BLaER1 treated with 17β-estradiol and CSF1 and Interleukin-3, amounts not matched to agents 10 nM and 100 nM (cell line): ENCODE measurements at regions not wholly inside any gene's neighbourhood (a gene's known extent, or its start where the extent isn't known, plus 50 kb on each side); places are given as distances from the start of the nearest gene placed in this dataset.
"Not testable (repeated sequence)": the region's sequence is repeated elsewhere in the genome, so short reads cannot be mapped to it uniquely, and the experiment has no call there.

Experiments
- H3K27ac ChIP-seq, 11 experiments: shearing (Covaris generic); formaldehyde crosslinking; 2 replicates each; pipeline ENCODE4 v1.8.1; 2022
- H3K27me3 ChIP-seq, 11 experiments: shearing (Covaris generic); formaldehyde crosslinking; 2 replicates each; pipeline ENCODE4 v1.8.1; 2022
- H3K36me3 ChIP-seq, 11 experiments: shearing (Covaris generic); formaldehyde crosslinking; 2 replicates each; pipeline ENCODE4 v1.8.1; 2022
- H3K4me1 ChIP-seq, 10 experiments: shearing (Covaris generic); formaldehyde crosslinking; 2 replicates each; pipeline ENCODE4 v1.8.1; 2022
- H3K4me2 ChIP-seq, 11 experiments: shearing (Covaris generic); formaldehyde crosslinking; 2 replicates each; pipeline ENCODE4 v1.8.1; 2022
- H3K4me3 ChIP-seq, 10 experiments: shearing (Covaris generic); formaldehyde crosslinking; 2 replicates each; pipeline ENCODE4 v1.8.1; 2022
- H3K9ac ChIP-seq, 11 experiments: shearing (Covaris generic); formaldehyde crosslinking; 2 replicates each; pipeline ENCODE4 v1.8.1; 2022
- H3K9me3 ChIP-seq, 11 experiments: shearing (Covaris generic); formaldehyde crosslinking; replicated peaks in 1 of 11; 2 replicates each; pipeline ENCODE4 v1.8.1; 2022
- H4K20me1 ChIP-seq, 11 experiments: shearing (Covaris generic); formaldehyde crosslinking; 2 replicates each; pipeline ENCODE4 v1.8.1; 2022
- Cebpa-rat ChIP-seq, 11 experiments: shearing (Covaris generic); IDR thresholded peaks; 2 replicates each; pipeline ENCODE4 v1.8.1; 2022

DNA sequence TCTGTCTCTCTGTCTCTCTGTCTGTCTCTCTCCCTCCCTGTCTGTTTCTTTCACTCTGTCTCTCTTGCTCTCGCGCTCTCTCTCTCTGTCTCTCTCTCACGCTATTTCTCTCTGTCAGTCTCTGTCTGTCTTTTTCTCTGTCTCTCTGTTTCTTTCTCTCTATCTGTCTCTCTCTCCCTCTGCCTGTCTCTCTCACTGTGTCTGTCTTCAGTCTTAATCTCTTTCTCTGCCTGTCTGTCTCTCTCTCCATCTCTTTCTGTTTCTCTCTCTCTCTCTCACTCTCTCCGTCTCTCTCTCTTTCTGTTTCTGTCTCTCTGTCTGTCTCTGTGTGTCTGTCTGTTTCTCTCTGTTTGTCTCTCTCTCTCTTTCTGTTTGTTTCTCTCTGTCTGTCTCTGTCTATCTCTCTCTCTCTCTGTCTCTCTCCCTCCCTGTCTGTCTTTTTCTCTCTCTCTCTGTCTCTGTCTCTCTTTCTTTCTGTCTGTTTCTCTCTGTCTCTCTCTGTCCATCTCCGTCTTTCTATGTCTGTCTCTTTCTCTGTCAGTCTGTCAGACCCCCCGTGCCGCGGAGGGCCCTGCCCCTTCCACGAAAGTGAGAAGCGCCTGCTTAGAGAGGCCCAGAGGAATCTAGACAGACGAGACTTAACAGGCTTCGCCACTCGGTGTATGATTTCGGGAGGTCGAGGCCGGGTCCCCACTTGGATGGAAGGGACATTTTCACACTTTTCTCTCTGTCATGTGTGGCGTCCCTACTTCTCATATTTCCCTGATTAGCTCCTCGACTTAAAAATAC is 346.3 kb upstream of the DEFB115 start:
- H3K36me3 ChIP-seq = no peaks in the 10 kb centered on the region
- no peak overlapping the region for H3K27ac ChIP-seq
- peaks cover 7 to 33% (median 23%) of the 10 kb centered on the region in 11 experiments; a peak in 16 of 22 replicates for H3K9me3 ChIP-seq
- H3K4me2 ChIP-seq = no peak overlapping the region
- no peaks in the 10 kb centered on the region for H3K4me1 ChIP-seq
- no peaks in the 10 kb centered on the region for H3K27me3 ChIP-seq
- no peak overlapping the region for H3K4me3 ChIP-seq
- TF ChIP-seq Cebpa-rat (IDR thresholded peaks at IDR 0.05) = no peak
- H4K20me1 ChIP-seq = no peaks in the 10 kb centered on the region
- no peak overlapping the region for H3K9ac ChIP-seq

DNA sequence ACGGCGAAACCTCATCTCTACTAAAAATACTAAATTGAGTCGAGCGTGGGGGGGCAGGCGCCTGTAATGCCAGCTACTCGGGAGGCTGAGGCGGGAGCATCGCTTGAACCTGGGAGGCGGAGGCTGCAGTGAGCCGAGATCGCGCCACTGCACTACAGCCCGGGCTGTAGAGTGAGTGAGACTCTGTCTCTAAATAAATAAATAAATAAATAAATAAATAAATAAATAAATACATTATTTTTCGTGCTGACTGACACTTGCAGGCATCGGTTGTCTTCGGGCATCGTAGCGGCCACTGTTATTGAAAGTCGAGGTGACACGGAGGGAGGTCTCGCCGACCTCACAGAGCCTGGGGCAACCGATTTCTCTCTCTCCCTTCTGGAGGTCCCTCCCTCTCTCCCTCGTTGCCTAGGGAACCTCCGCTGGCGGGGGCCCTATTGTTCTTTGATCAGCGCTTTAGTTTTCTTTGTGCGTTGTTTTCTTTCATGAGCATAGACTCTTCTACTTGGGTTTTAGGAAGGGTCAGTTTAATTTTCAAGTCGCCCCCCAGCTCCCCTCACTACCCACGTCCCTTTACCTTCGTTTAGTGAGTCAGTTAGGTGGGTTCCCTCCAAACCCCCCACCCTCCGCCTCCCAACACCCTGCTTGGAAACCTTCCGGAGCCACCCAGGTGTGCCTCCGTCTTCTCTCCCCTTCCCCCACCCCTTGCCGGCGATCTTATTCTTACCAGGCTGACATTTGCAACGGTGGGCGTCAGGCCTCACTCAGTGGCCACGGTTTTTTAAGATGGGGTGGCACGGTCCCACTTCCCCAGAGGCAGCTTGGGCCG is 345.4 kb upstream of the DEFB115 start:
- not testable (repeated sequence) for H3K27me3 ChIP-seq, H3K4me2 ChIP-seq, H3K9ac ChIP-seq, H3K27ac ChIP-seq, H4K20me1 ChIP-seq, H3K4me1 ChIP-seq, H3K36me3 ChIP-seq, H3K4me3 ChIP-seq
- peaks cover 7 to 32% (median 23%) of the 10 kb centered on the region in 11 experiments; a peak in 16 of 22 replicates for H3K9me3 ChIP-seq

DNA sequence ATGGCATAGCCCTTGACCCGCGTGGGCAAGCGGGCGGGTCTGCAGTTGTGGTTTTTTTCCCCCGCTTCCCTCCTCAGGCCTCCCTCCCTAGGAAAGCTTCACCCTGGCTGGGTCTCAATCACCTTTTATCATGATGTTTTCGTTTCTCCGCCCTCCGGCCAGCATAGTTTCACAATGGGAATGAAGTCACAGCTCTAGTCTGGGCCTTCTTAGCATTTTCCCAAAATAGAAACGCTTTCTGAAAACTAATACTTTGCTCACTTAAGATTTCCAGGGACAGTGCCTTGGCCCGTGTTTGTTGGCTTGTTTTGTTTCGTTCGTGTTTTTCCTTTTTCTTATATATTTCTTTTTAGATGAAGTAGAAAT is 344.8 kb upstream of the DEFB115 start:
- not testable (repeated sequence) for H3K4me2 ChIP-seq, H3K4me1 ChIP-seq, H3K9ac ChIP-seq, H3K27me3 ChIP-seq, H4K20me1 ChIP-seq, H3K36me3 ChIP-seq, H3K4me3 ChIP-seq, H3K27ac ChIP-seq
- H3K9me3 ChIP-seq = peaks cover 7 to 32% (median 23%) of the 10 kb centered on the region in 11 experiments; a peak in 16 of 22 replicates

DNA sequence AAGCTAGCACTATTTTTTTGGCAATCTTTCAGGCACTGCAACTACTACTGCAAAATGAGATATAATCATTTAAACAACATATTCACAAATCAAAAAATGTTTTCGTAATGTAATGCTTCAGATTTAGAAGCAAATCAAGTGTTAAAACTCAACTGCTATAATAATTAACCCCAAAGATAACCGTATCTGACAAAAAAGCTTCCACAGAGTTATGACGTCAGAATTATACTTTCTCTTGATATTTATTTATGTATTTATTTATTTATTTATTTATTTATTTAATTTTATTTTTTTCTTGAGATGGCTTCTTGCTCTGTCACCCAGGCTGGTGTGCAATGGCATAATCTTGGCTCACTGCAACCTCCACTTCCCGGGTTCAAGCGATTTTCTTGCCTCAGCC is 341.1 kb upstream of the DEFB115 start:
- H3K36me3 ChIP-seq, H3K9ac ChIP-seq, H3K4me1 ChIP-seq, H3K27ac ChIP-seq, H3K4me3 ChIP-seq, H4K20me1 ChIP-seq, H3K4me2 ChIP-seq, H3K27me3 ChIP-seq: not testable (repeated sequence)
- H3K9me3 ChIP-seq = peaks cover 6 to 25% (median 21%) of the 10 kb centered on the region in 11 experiments

DNA sequence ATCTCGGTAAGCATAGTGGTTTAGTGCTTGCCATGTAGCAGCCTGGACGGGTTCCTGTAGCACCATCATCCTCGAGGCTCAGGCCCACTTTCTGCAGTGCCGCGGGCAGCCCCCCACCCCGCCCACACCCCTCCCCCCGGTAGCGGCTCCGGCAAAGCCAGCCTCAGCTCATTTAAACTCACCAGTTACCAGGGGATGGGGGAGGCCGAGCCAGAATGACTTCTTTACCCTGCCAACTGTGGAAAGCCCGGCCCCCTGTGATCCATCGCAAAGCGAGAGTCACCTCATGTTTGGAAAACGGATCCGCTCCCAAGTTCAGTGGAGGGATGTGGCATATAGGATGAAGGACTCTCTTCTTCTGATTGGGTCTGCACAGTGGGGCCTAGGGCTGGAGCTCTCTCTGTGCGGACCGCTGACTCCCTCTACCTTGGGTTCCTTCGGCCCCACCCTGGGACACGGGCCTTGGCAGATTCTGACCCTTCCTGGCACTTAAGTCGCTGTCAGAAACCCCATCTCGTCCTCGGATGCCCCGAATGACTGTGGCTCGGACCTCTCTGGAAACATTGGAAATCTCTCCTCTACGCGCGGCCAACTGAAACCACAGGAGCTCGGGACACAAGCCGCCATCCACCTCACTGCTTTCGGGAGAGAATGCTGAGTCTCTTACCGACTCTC is 337.8 kb upstream of the DEFB115 start:
- Histone ChIP-seq H3K27me3 (no peaks in the 10 kb centered on the region), H3K36me3 (no peaks in the 10 kb centered on the region), H3K27ac (no peak overlapping the region), H3K4me1 (no peaks in the 10 kb centered on the region), H3K9me3 (peaks cover 23 to 43% (median 34%) of the 10 kb centered on the region in 11 experiments), H4K20me1 (no peaks in the 10 kb centered on the region), H3K4me2 (no peak overlapping the region), H3K9ac (no peak overlapping the region), H3K4me3 (no peak overlapping the region)
- TF ChIP-seq Cebpa-rat (IDR thresholded peaks at IDR 0.05) = no peak

DNA sequence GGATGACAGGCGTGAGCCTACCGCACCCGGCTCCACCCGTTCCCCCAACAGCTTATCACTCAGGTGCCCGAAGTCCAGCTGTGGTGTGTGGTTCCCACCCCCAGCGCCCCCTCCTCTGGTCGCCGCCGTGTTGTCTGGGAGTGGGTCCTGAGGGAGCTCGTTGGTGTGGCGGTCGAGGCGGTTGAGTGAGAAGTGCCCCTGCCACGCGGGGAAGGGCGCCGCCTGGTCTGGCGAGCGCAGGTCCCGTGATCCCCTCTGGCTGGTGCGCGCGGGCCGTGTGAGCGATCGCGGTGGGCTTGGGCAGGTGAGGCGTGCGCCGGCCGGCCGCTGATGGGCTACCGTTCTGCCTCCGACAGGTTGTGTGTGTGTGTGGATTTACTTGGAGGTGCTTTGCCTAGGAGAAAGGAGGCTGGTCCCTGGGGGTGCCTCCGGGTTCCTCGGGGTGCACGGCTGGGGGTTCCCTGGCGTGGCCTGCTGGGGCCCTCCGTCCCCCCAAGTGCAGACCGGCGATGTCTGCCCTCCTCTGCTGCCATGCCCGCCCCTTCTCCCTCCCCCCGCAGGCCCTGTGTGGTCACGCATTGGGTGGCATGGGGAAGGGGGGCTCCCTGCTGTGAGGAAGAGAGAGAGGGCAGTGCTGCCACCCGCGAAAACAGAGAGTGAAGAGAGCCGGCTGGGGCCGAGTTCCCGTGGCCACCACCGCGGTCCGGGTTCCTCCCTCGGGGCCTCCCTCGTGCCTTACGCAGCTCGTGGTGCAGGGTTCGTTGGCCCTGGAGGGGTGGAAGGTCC is 336.0 kb upstream of the DEFB115 start:
- peaks cover 32 to 60% (median 46%) of the 10 kb centered on the region in 11 experiments for H3K9me3 ChIP-seq
- no peak overlapping the region for H3K4me2 ChIP-seq
- no peak overlapping the region for H3K9ac ChIP-seq

DNA sequence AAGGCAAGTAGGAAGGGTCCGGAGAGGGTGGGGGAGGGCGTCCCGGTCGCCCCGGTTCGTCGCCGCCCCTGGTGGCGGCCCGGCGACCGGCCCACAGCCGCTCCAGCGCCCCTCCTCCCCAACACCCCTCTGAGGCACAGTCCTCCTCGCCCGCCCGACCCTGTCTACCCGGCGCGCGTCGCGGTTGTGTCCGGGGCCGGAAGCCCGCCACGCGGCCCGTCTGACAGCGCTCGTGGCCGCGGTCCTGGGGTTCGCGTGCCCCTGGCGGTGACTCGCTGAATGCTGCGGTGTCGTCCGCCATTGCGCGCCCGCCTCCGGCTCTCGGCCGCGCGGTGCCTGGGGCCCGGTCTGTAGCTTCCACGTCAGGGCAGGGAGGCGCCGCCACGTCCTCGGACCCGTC is 335.3 kb upstream of the DEFB115 start:
- no peak overlapping the region for H3K4me2 ChIP-seq
- H4K20me1 ChIP-seq = no peaks in the 10 kb centered on the region
- no peak overlapping the region for H3K4me3 ChIP-seq
- H3K4me1 ChIP-seq = no peaks in the 10 kb centered on the region
- H3K27me3 ChIP-seq = no peaks in the 10 kb centered on the region
- H3K9me3 ChIP-seq = peaks cover 32 to 66% (median 46%) of the 10 kb centered on the region in 11 experiments
- no peak overlapping the region for H3K9ac ChIP-seq
- TF ChIP-seq Cebpa-rat (IDR thresholded peaks at IDR 0.05) = no peak
- no peaks in the 10 kb centered on the region for H3K36me3 ChIP-seq
- H3K27ac ChIP-seq = no peak overlapping the region

More for the DNA sequence above, 336.0 kb upstream of the DEFB115 start:
- no peaks in the 10 kb centered on the region for H4K20me1 ChIP-seq
- H3K27ac ChIP-seq = no peak overlapping the region
- no peaks in the 10 kb centered on the region for H3K36me3 ChIP-seq
- TF ChIP-seq Cebpa-rat (IDR thresholded peaks at IDR 0.05) = no peak
- no peaks in the 10 kb centered on the region for H3K27me3 ChIP-seq
- H3K4me3 ChIP-seq = no peak overlapping the region
- no peaks in the 10 kb centered on the region for H3K4me1 ChIP-seq

DNA sequence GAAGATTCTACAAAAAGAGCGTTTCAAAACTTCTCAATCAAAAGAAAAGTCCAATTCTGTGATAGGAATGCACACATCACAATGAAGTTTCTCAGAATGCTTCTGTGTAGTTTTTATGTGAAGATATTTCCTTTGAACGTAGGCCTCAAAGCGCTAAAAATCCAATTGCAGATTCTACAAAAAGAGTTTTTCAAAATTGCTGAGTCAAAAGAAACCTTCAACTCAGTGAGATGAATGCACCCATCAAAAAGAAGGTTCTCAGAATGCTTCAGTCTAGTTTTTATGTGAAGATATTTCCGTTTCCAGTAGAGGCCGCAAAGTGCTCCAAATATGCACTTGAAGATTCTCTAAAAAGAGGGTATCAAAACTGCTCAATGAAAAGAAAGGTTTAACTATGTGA is 319.7 kb upstream of the DEFB115 start:
- Histone ChIP-seq H3K4me1 (no peaks in the 10 kb centered on the region), H3K27ac (no peak overlapping the region), H3K36me3 (no peaks in the 10 kb centered on the region), H3K9me3 (peaks cover 0 to 44% (median 15%) of the 10 kb centered on the region in 11 experiments; a peak in 14 of 22 replicates), H3K27me3 (no peaks in the 10 kb centered on the region), H3K4me2 (no peak overlapping the region), H4K20me1 (no peaks in the 10 kb centered on the region), H3K4me3 (no peak overlapping the region), H3K9ac (no peak overlapping the region)
- TF ChIP-seq Cebpa-rat (IDR thresholded peaks at IDR 0.05) = no peak

DNA sequence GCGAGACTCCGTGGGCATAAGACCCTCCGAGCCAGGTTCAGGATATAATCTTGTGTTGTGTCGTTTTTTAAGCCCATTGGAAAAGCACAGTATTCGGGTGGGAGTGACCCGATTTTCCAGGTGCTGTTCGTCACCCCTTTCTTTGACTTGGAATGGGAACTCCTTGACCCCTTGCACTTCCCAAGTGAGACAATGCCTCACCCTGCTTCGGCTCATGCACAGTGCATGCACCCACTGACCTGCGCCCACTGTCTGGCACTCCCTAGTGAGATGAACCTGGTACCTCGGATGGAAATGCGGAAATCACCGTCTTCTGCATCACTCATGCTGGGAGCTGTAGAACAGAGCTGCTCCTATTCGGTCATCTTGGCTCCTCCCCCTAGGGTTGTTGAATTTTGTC is 307.7 kb upstream of the DEFB115 start:
- Histone ChIP-seq H3K27ac (no peak overlapping the region), H3K36me3 (no peaks in the 10 kb centered on the region), H3K4me3 (no peak overlapping the region), H3K4me2 (no peak overlapping the region), H3K9me3 (peaks cover 0 to 54% (median 34%) of the 10 kb centered on the region in 11 experiments; a peak in 19 of 22 replicates), H3K4me1 (no peaks in the 10 kb centered on the region), H3K9ac (no peak overlapping the region), H3K27me3 (no peaks in the 10 kb centered on the region), H4K20me1 (no peaks in the 10 kb centered on the region)
- no peak for TF ChIP-seq Cebpa-rat (IDR thresholded peaks at IDR 0.05)

DNA sequence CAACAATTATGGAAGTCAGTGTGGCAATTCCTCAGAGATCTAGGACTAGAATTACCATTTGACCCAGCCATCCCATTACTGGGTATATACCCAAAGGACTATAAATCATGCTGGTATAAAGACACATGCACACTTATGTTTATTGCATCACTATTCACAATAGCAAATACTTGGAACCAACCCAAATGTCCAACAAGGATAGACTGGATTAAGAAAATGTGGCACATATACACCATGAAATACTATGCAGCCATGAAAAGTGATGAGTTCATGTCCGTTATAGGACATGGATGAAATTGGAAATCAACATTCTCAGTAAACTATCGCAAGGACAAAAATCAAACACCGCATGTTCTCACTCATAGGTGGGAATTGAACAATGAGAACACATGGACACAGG is 306.4 kb upstream of the DEFB115 start:
- H3K27me3 ChIP-seq, H3K4me1 ChIP-seq, H4K20me1 ChIP-seq, H3K36me3 ChIP-seq, H3K9ac ChIP-seq, H3K4me2 ChIP-seq, H3K4me3 ChIP-seq, H3K27ac ChIP-seq: not testable (repeated sequence)
- peaks cover 8 to 67% (median 47%) of the 10 kb centered on the region in 11 experiments; a peak in 19 of 22 replicates for H3K9me3 ChIP-seq

DNA sequence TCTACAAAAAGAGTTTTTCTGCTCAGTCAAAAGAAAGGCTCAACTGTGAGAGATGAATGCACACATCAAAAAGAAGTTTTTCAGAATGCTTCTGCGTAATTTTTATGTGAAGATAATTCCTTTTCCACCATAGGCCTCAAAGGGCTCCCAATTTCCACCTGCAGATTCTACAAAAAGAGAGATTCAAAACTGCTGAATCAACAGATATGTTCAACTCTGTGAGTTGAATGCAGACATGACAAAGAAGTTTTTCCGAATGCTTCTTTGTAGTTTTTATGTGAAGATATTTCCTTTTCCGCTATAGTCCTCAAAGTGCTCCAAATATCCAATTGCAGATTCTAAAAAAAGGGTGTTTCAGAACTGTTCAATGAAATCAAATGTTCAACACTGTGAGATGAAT is 300.8 kb upstream of the DEFB115 start:
- not testable (repeated sequence) for H4K20me1 ChIP-seq, H3K27ac ChIP-seq, H3K9ac ChIP-seq, H3K4me1 ChIP-seq, H3K27me3 ChIP-seq, H3K4me2 ChIP-seq, H3K4me3 ChIP-seq
- Histone ChIP-seq H3K9me3 (peaks cover 24 to 100% (median 88%) of the 10 kb centered on the region in 11 experiments; a peak in 21 of 22 replicates), H3K36me3 (peaks cover 0 to 12% (median 0%) of the 10 kb centered on the region in 11 experiments; a peak in 4 of 22 replicates)

DNA sequence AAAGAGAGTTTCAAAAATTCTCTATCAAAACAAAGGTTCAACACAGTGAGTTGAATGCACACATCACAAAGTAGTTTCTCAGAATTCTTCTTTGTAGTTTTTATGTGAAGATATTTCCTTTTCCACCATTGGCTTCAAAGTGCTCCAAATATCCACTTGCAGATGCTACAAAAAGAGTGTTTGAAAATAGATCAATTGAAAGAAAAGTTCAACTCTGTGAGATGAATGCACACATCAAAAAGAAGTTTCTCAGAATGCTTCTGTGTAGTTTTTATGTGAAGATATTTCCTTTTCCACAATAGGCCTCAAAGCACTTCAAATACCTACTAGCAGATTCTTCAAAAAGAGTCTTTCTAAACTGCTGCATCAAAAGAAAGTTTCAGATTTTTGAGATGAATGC is 298.3 kb upstream of the DEFB115 start:
- not testable (repeated sequence) for H4K20me1 ChIP-seq, H3K27ac ChIP-seq, H3K4me2 ChIP-seq, H3K9ac ChIP-seq, H3K4me3 ChIP-seq, H3K27me3 ChIP-seq
- Histone ChIP-seq H3K36me3 (peaks cover 0 to 12% (median 0%) of the 10 kb centered on the region in 11 experiments; a peak in 5 of 22 replicates), H3K9me3 (peaks cover 35 to 98% (median 90%) of the 10 kb centered on the region in 11 experiments; a peak in 21 of 22 replicates), H3K4me1 (peaks cover 0 to 21% (median 9%) of the 10 kb centered on the region in 10 experiments; a peak in 13 of 20 replicates)
